ENCODE measurements at regions not wholly inside any gene's neighbourhood (a gene's known extent, or its start where the extent isn't known, plus 50 kb on each side); places are given as distances from the start of the nearest gene placed in this dataset.

DNA sequence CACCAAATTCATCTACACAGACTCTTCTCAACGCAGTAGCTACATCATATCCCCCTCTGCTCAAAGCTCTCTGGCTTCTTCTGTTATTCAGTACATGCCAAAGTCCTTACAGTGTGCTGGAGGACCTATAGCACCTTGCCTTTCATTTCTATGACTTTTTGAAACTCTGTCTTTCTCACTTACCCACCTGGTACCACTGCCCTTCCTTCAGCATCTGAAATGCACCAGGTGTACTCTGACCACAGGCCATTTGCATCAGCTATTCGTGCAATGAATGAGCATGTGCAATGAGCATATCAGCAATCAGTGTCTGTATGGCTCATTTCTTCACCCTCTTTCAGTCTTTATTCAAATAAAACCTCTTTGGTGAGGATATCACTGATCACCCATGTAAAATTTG, 399.9 kb downstream of the RAB28 start:
- WGBS (ENCODE audit: insufficient coverage): 89% methylated on average over 2 of the region's 2 CpGs
- peaks cover 0 to 8% (median under 1%) of the 10 kb centered on the region in 4 experiments for H3K4me1 ChIP-seq (ENCODE audit: control extremely low read depth in 1 of 4, control insufficient read depth in 4 of 4, insufficient read depth in 4 of 4, low read length in 3 of 4)
- H3K27ac ChIP-seq (ENCODE audit: insufficient read depth in 1 of 2, low read depth in 1 of 2, low read length in 2 of 2, poor library complexity in 1 of 2, severe bottlenecking in 2 of 2): no peak overlapping the region
- no peak overlapping the region for H3K4me3 ChIP-seq (ENCODE audit: control insufficient read depth in 1 of 7, extremely low read depth in 1 of 7, insufficient read depth in 4 of 7, low read depth in 2 of 7, low read length in 6 of 7)
- peaks cover 0 to 15% (median 2%) of the 10 kb centered on the region in 5 experiments for H3K9me3 ChIP-seq (ENCODE audit: control extremely low read depth in 1 of 5, control insufficient read depth in 4 of 5, insufficient read depth in 2 of 5, low read depth in 1 of 5, low read length in 4 of 5)
- ChIA-PET POLR2A (no interaction called here), CTCF (interaction anchor here (1.2 kb wide), 1 partner anchor 18 kb away, joined by 3 read pairs; no protein-coding TSS in a partner anchor)
- DNase-seq: no peak
- H3K27me3 ChIP-seq (replicated peaks in 2 of 5; ENCODE audit: control insufficient read depth in 4 of 5, insufficient read depth in 5 of 5, low read length in 4 of 5): no peaks in the 10 kb centered on the region
- no peaks in the 10 kb centered on the region for H3K36me3 ChIP-seq (ENCODE audit: control insufficient read depth in 4 of 4, insufficient read depth in 4 of 4, low read length in 3 of 4)

DNA sequence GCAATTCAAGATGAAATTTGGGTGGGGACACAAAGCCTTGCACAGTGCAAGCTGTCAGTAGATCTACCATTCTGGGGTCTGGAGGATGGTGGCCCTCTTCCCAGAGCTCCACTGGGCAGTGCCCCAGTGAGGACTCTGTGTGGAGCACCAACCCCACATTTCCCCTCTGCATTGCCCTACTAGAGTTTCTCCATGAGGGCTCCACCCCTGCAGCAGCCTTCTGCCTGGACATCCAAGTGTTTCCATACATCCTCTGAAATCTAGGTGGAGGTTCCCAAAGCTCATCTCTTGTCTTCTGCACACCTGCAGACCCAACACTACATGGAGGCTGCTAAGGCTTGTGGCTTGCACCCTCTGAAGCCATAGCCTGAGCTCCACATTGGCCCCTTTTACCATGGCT, 402.3 kb downstream of the RAB28 start:
- no peak overlapping the region for H3K27ac ChIP-seq (ENCODE audit: insufficient read depth in 1 of 2, low read depth in 1 of 2, low read length in 2 of 2, poor library complexity in 1 of 2, severe bottlenecking in 2 of 2)
- no peaks in the 10 kb centered on the region for H3K27me3 ChIP-seq (replicated peaks in 2 of 5; ENCODE audit: control insufficient read depth in 4 of 5, insufficient read depth in 5 of 5, low read length in 4 of 5)
- H3K9me3 ChIP-seq (ENCODE audit: control extremely low read depth in 1 of 5, control insufficient read depth in 4 of 5, insufficient read depth in 2 of 5, low read depth in 1 of 5, low read length in 4 of 5): peaks cover 0 to 15% (median 2%) of the 10 kb centered on the region in 5 experiments
- POLR2A ChIA-PET: no interaction called here
- DNase-seq: no peak
- H3K4me3 ChIP-seq (ENCODE audit: control insufficient read depth in 1 of 7, extremely low read depth in 1 of 7, insufficient read depth in 4 of 7, low read depth in 2 of 7, low read length in 6 of 7): no peak overlapping the region
- no peaks in the 10 kb centered on the region for H3K4me1 ChIP-seq (ENCODE audit: control extremely low read depth in 1 of 4, control insufficient read depth in 4 of 4, insufficient read depth in 4 of 4, low read length in 3 of 4)
- CTCF ChIA-PET: no interaction called here
- H3K36me3 ChIP-seq (ENCODE audit: control insufficient read depth in 4 of 4, insufficient read depth in 4 of 4, low read length in 3 of 4): no peaks in the 10 kb centered on the region

DNA sequence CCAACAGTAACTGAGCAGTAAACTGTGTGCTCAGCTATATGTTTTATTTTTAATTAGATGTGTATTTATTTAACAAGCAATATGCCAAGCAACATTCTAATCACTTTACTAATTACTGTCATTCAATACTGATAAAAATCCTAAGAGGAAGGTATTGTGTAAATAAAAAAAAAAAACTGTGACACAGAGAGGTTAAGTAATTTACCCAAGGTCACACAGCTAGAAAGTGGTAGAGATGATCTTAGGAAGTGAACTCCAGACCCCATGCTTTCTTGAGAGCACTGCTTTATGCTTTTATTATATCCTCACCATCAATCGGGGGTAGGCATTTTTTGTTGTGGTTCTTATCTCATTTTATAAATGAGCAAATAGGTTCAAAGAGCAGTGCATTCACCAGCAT, 417.1 kb downstream of the RAB28 start:
- Histone ChIP-seq H3K9me3 (ENCODE audit: control extremely low read depth in 1 of 5, control insufficient read depth in 4 of 5, insufficient read depth in 2 of 5, low read depth in 1 of 5, low read length in 4 of 5) (no peaks in the 10 kb centered on the region), H3K27me3 (replicated peaks in 2 of 5; ENCODE audit: control insufficient read depth in 4 of 5, insufficient read depth in 5 of 5, low read length in 4 of 5) (no peaks in the 10 kb centered on the region), H3K4me3 (ENCODE audit: control insufficient read depth in 1 of 7, extremely low read depth in 1 of 7, insufficient read depth in 4 of 7, low read depth in 2 of 7, low read length in 6 of 7) (no peak overlapping the region), H3K27ac (ENCODE audit: insufficient read depth in 1 of 2, low read depth in 1 of 2, low read length in 2 of 2, poor library complexity in 1 of 2, severe bottlenecking in 2 of 2) (no peak overlapping the region), H3K36me3 (ENCODE audit: control insufficient read depth in 4 of 4, insufficient read depth in 4 of 4, low read length in 3 of 4) (no peaks in the 10 kb centered on the region), H3K4me1 (ENCODE audit: control extremely low read depth in 1 of 4, control insufficient read depth in 4 of 4, insufficient read depth in 4 of 4, low read length in 3 of 4) (no peaks in the 10 kb centered on the region)
- DNase-seq: no peak
- ChIA-PET CTCF (interaction anchor here (0.9 kb wide), 1 partner anchor 17 kb away, joined by 3 read pairs; no protein-coding TSS in a partner anchor), POLR2A (no interaction called here)
- WGBS (ENCODE audit: insufficient coverage): no CpG with 5 or more reads among the region's 1 CpG

DNA sequence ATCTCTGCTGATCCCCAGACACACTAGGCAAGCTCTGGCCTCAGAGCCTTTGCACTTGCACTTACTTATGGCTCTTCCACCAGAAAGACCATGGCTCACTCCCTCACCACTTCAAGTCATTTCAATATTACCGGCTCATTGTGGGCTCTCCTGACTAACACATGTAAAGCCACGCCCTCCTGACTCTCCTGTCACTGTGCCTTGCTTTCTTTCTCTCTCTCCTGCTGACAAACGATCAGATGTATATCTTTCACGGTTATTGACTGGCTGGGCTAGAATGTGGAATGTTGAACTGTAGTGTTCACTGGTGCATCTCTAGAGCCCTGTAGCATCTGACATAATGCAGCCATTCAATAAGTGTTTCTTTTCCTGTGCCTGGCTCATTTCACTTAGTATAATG, 425.1 kb downstream of the RAB28 start:
- Histone ChIP-seq H3K4me3 (ENCODE audit: control insufficient read depth in 1 of 7, extremely low read depth in 1 of 7, insufficient read depth in 4 of 7, low read depth in 2 of 7, low read length in 6 of 7) (no peak overlapping the region), H3K9me3 (ENCODE audit: control extremely low read depth in 1 of 5, control insufficient read depth in 4 of 5, insufficient read depth in 2 of 5, low read depth in 1 of 5, low read length in 4 of 5) (no peaks in the 10 kb centered on the region), H3K36me3 (ENCODE audit: control insufficient read depth in 4 of 4, insufficient read depth in 4 of 4, low read length in 3 of 4) (no peaks in the 10 kb centered on the region), H3K27ac (ENCODE audit: insufficient read depth in 1 of 2, low read depth in 1 of 2, low read length in 2 of 2, poor library complexity in 1 of 2, severe bottlenecking in 2 of 2) (no peak overlapping the region), H3K4me1 (ENCODE audit: control extremely low read depth in 1 of 4, control insufficient read depth in 4 of 4, insufficient read depth in 4 of 4, low read length in 3 of 4) (no peaks in the 10 kb centered on the region), H3K27me3 (replicated peaks in 2 of 5; ENCODE audit: control insufficient read depth in 4 of 5, insufficient read depth in 5 of 5, low read length in 4 of 5) (no peaks in the 10 kb centered on the region)
- 57% methylated on average over 1 of the region's 4 CpGs for WGBS (ENCODE audit: insufficient coverage)
- ChIA-PET POLR2A (no interaction called here), CTCF (no interaction called here)
- no peak for DNase-seq

DNA sequence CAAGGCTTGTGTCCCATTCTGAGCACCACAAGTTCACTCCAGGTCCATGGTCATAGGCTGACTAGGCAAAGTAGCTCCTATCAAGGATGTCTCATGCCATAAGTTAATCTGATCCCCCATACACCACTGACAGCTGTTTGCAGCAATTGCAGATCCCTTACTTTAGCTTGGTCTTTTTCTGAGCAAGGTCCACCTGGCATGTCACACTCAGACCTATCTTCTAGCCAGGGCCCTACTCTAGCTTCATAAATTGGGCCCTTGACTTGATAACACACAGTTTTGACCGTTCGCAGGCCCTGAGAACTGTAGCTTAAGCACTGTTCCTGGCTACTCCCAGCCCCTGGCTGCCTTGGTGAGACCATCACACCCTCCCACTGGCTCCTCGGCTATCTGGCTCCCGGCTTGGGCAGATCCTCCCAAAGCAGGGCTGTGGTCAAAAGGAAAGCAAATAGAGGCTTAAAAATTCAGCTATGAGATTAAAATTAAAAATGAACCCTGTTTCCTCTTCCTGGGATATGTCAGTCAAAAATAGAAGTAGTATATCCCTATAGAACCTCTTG, 427.4 kb downstream of the RAB28 start:
- POLR2A ChIA-PET: no interaction called here
- Histone ChIP-seq H3K27me3 (replicated peaks in 2 of 5; ENCODE audit: control insufficient read depth in 4 of 5, insufficient read depth in 5 of 5, low read length in 4 of 5) (no peaks in the 10 kb centered on the region), H3K27ac (ENCODE audit: insufficient read depth in 1 of 2, low read depth in 1 of 2, low read length in 2 of 2, poor library complexity in 1 of 2, severe bottlenecking in 2 of 2) (no peak overlapping the region), H3K4me1 (ENCODE audit: control extremely low read depth in 1 of 4, control insufficient read depth in 4 of 4, insufficient read depth in 4 of 4, low read length in 3 of 4) (no peaks in the 10 kb centered on the region), H3K4me3 (ENCODE audit: control insufficient read depth in 1 of 7, extremely low read depth in 1 of 7, insufficient read depth in 4 of 7, low read depth in 2 of 7, low read length in 6 of 7) (no peak overlapping the region), H3K9me3 (ENCODE audit: control extremely low read depth in 1 of 5, control insufficient read depth in 4 of 5, insufficient read depth in 2 of 5, low read depth in 1 of 5, low read length in 4 of 5) (no peaks in the 10 kb centered on the region), H3K36me3 (ENCODE audit: control insufficient read depth in 4 of 4, insufficient read depth in 4 of 4, low read length in 3 of 4) (no peaks in the 10 kb centered on the region)
- 100% methylated on average over 2 of the region's 4 CpGs for WGBS (ENCODE audit: insufficient coverage)
- CTCF ChIA-PET: no interaction called here
- DNase-seq: no peak

DNA sequence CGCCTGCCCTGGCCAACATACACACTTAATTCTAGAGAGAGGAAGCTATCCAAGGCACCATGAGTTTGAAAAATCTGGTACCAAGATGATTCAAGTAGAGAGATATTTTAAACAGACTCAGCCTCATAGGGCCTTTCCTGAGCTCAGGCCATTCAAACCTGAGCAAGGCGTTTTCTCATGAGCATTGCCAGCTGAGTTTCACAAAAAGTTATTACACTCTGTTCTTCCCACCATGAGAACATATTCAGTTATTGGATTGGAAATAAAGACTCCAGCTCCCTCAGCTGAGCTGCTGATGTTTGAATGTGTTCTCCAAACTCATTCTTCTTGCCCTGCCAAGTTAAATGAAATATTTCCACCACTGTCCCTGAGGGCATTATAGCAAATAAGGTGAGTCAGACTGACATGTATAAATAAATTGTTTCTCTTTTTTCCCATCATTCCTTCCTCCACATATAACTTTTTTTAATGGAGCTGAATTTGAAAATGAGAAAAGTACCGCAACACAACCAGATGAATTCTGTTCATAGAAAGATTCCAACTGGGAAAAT, 429.6 kb downstream of the RAB28 start:
- Histone ChIP-seq H3K36me3 (ENCODE audit: control insufficient read depth in 4 of 4, insufficient read depth in 4 of 4, low read length in 3 of 4) (no peaks in the 10 kb centered on the region), H3K27ac (ENCODE audit: insufficient read depth in 1 of 2, low read depth in 1 of 2, low read length in 2 of 2, poor library complexity in 1 of 2, severe bottlenecking in 2 of 2) (no peak overlapping the region), H3K27me3 (replicated peaks in 2 of 5; ENCODE audit: control insufficient read depth in 4 of 5, insufficient read depth in 5 of 5, low read length in 4 of 5) (no peaks in the 10 kb centered on the region), H3K4me1 (ENCODE audit: control extremely low read depth in 1 of 4, control insufficient read depth in 4 of 4, insufficient read depth in 4 of 4, low read length in 3 of 4) (no peaks in the 10 kb centered on the region), H3K4me3 (ENCODE audit: control insufficient read depth in 1 of 7, extremely low read depth in 1 of 7, insufficient read depth in 4 of 7, low read depth in 2 of 7, low read length in 6 of 7) (no peak overlapping the region), H3K9me3 (ENCODE audit: control extremely low read depth in 1 of 5, control insufficient read depth in 4 of 5, insufficient read depth in 2 of 5, low read depth in 1 of 5, low read length in 4 of 5) (no peaks in the 10 kb centered on the region)
- 93% methylated on average over 3 of the region's 3 CpGs for WGBS (ENCODE audit: insufficient coverage)
- POLR2A ChIA-PET: no interaction called here
- CTCF ChIA-PET: no interaction called here
- DNase-seq: no peak

DNA sequence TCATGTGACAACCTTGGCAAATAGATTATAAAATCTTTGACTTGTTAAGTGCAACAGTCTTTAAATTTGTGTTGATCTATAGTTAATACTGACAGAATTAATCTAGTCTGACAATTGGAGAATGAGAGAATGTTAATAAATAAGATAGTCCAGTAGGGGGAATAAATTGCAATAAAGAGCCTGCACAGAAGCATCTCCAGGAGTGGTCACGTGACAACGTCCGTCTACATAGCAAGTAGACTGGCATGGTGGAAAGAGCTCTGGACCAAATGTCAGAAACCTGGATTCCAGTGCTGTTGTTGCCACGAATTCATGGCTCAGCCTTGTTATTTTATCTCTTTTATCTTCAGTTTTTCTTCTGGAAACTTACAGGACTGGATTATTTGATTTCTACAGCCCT, 436.5 kb downstream of the RAB28 start:
- Histone ChIP-seq H3K9me3 (ENCODE audit: control extremely low read depth in 1 of 5, control insufficient read depth in 4 of 5, insufficient read depth in 2 of 5, low read depth in 1 of 5, low read length in 4 of 5) (peaks cover 0 to 3% (median 0%) of the 10 kb centered on the region in 5 experiments), H3K36me3 (ENCODE audit: control insufficient read depth in 4 of 4, insufficient read depth in 4 of 4, low read length in 3 of 4) (no peaks in the 10 kb centered on the region), H3K27me3 (replicated peaks in 2 of 5; ENCODE audit: control insufficient read depth in 4 of 5, insufficient read depth in 5 of 5, low read length in 4 of 5) (no peaks in the 10 kb centered on the region), H3K4me3 (ENCODE audit: control insufficient read depth in 1 of 7, extremely low read depth in 1 of 7, insufficient read depth in 4 of 7, low read depth in 2 of 7, low read length in 6 of 7) (no peak overlapping the region), H3K4me1 (ENCODE audit: control extremely low read depth in 1 of 4, control insufficient read depth in 4 of 4, insufficient read depth in 4 of 4, low read length in 3 of 4) (no peaks in the 10 kb centered on the region), H3K27ac (ENCODE audit: insufficient read depth in 1 of 2, low read depth in 1 of 2, low read length in 2 of 2, poor library complexity in 1 of 2, severe bottlenecking in 2 of 2) (no peak overlapping the region)
- 97% methylated on average over 4 of the region's 4 CpGs for WGBS (ENCODE audit: insufficient coverage)
- CTCF ChIA-PET: interaction anchor here (0.5 kb wide), 1 partner anchor 1360 kb away, joined by 3 read pairs; no protein-coding TSS in a partner anchor
- POLR2A ChIA-PET: no interaction called here
- no peak for DNase-seq
